ENCODE measurements at regions not wholly inside any gene's neighbourhood (a gene's known extent, or its start where the extent isn't known, plus 50 kb on each side); places are given as distances from the start of the nearest gene placed in this dataset.
"Not testable (repeated sequence)": the region's sequence is repeated elsewhere in the genome, so short reads cannot be mapped to it uniquely, and the experiment has no call there.

DNA sequence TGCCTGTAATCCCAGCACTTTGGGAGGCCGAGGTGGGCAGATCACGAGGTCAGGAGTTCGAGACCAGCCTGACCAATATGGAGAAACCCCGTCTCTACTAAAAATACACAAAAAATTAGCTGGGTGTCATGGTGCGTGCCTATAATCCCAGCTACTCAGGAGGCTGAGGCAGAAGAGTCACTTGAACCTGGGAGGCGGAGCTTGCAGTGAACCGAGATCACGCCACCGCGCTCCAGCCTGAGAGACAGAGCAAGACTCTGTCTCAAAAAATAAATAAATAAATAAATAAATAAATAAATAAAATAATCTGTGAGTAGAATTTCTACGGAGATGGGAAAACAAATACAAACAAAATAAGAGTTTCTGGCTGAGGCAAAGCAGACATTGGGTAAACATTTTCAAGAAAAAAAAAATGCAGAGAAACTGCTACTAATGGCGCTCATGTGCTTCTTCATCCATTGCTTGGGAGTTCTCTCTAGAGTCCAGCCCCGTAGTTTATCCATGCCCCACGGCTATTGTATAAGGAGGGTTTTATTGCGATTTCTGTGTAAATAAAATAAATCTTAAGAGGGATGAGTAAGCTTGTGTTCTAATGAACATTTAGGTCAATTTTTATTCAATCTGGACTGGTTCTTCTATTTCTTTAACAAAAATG is 1161.9 kb downstream of the IGSF11 start:
- not testable (repeated sequence) for H3K27me3 Mint-ChIP-seq (ENCODE audit: insufficient read depth, low read depth, poor library complexity); H3F3A ChIP-seq (replicated peaks; ENCODE audit: low read depth); H4K20me1 ChIP-seq (replicated peaks; ENCODE audit: insufficient read depth); H3K36me3 ChIP-seq (ENCODE audit: insufficient read depth); H3K27ac ChIP-seq (ENCODE audit: low read depth); H3K4me3 Mint-ChIP-seq; H3K9me2 ChIP-seq (ENCODE audit: insufficient read depth); H3K4me3 ChIP-seq; H2AFZ ChIP-seq; H3K4me1 Mint-ChIP-seq; H3K9me3 Mint-ChIP-seq; H3K27ac Mint-ChIP-seq; H3K36me3 Mint-ChIP-seq (ENCODE audit: low read depth); H3K4me2 ChIP-seq; H3K27me3 ChIP-seq (ENCODE audit: insufficient read depth); ATAC-seq; H3K4me1 ChIP-seq (ENCODE audit: insufficient read depth); H3K79me2 ChIP-seq (replicated peaks; ENCODE audit: insufficient read depth); DNase-seq (ENCODE audit: low spot score)

- H3F3A ChIP-seq (replicated peaks; ENCODE audit: low read depth) = no peaks in the 10 kb centered on the region
- no peak for DNase-seq (ENCODE audit: low spot score)
- no peaks in the 10 kb centered on the region for H3K27me3 ChIP-seq (ENCODE audit: insufficient read depth)
- Mint-ChIP-seq H3K36me3 (ENCODE audit: low read depth) (no peaks in the 10 kb centered on the region), H3K4me1 (peaks cover 8% of the 10 kb centered on the region), H3K4me3 (no peak overlapping the region), H3K27me3 (ENCODE audit: insufficient read depth, low read depth, poor library complexity) (no peaks in the 10 kb centered on the region), H3K9me3 (no peaks in the 10 kb centered on the region), H3K27ac (no peak overlapping the region)
- no peak overlapping the region for H3K4me3 ChIP-seq
- ATAC-seq = no peak
- H3K4me1 ChIP-seq (ENCODE audit: insufficient read depth) = no peaks in the 10 kb centered on the region
- no peaks in the 10 kb centered on the region for H3K36me3 ChIP-seq (ENCODE audit: insufficient read depth)
- no peaks in the 10 kb centered on the region for H4K20me1 ChIP-seq (replicated peaks; ENCODE audit: insufficient read depth)
- H2AFZ ChIP-seq = no peak overlapping the region
- H3K9me2 ChIP-seq (ENCODE audit: insufficient read depth) = no peaks in the 10 kb centered on the region
- H3K79me2 ChIP-seq (replicated peaks; ENCODE audit: insufficient read depth) = no peaks in the 10 kb centered on the region
- H3K27ac ChIP-seq (ENCODE audit: low read depth) = no peak overlapping the region
- H3K4me2 ChIP-seq = no peak overlapping the region
- no peak for TF ChIP-seq NANOG (IDR thresholded peaks at IDR 0.05; ENCODE audit: borderline replicate concordance)
- TF ChIP-seq POLR2AphosphoS5 (IDR thresholded peaks at IDR 0.05; ENCODE audit: low read depth) = no peak
- TF ChIP-seq ETS1 (IDR thresholded peaks at IDR 0.05) = no peak
- TF ChIP-seq REST (IDR thresholded peaks at IDR 0.05; ENCODE audit: unreplicated experiment) = no peak
- TF ChIP-seq CTCF (conservative IDR thresholded peaks at IDR 0.05; ENCODE audit: low read depth in 2 of 2) = no peak
- no peak for TF ChIP-seq ZNF462 (CRISPR knock-in tag; IDR thresholded peaks at IDR 0.05)
- no peak for TF ChIP-seq STAT1 (IDR thresholded peaks at IDR 0.05; ENCODE audit: unreplicated experiment)
- no peak for TF ChIP-seq EZH2phosphoT487 (IDR thresholded peaks at IDR 0.05; ENCODE audit: unreplicated experiment)
- no peak for TF ChIP-seq JUNB (IDR thresholded peaks at IDR 0.05; ENCODE audit: unreplicated experiment)
- TF ChIP-seq ZNF114 (CRISPR knock-in tag; IDR thresholded peaks at IDR 0.05) = no peak
Observed at GRCh38 chr3:117873249-117873600, 1161.4 kb downstream of the IGSF11 start.

Measured in GM23338 (cell line).